HEK293 (cell line): ENCODE measurements at regions not wholly inside any gene's neighbourhood (a gene's known extent, or its start where the extent isn't known, plus 50 kb on each side); places are given as distances from the start of the nearest gene placed in this dataset.

Experiments used
- CTCF ChIP-seq: fragments of 450-650 bp; formaldehyde crosslinking; IDR thresholded peaks from 2 replicates; pipeline ENCODE4 v1.5.1; 2016; ENCODE audit warnings: missing biosample characterization, missing genetic modification characterization
- KLF17 ChIP-seq: fragments of 450-650 bp; formaldehyde crosslinking; IDR thresholded peaks from 2 replicates; pipeline ENCODE4 v1.5.1; 2016; ENCODE audit warnings: missing biosample characterization, missing genetic modification characterization
- REST ChIP-seq: fragments of 450-650 bp; formaldehyde crosslinking; IDR thresholded peaks from 2 replicates; pipeline ENCODE4 v1.5.1; 2016; ENCODE audit warnings: missing biosample characterization, missing genetic modification characterization
- TSHZ1 ChIP-seq: fragments of 450-650 bp; formaldehyde crosslinking; IDR thresholded peaks from 2 replicates; pipeline ENCODE4 v1.5.1; 2016; ENCODE audit warnings: missing biosample characterization, missing genetic modification characterization, borderline replicate concordance
- YY1 ChIP-seq: fragments of 450-650 bp; formaldehyde crosslinking; IDR thresholded peaks from 2 replicates; pipeline ENCODE4 v1.5.1; 2018; ENCODE audit warnings: missing biosample characterization, missing genetic modification characterization
- ZFP37 ChIP-seq: fragments of 450-650 bp; formaldehyde crosslinking; IDR thresholded peaks from 2 replicates; pipeline ENCODE4 v1.5.1; 2016; ENCODE audit warnings: missing biosample characterization, missing genetic modification characterization
- ZNF133 ChIP-seq: fragments of 450-650 bp; formaldehyde crosslinking; IDR thresholded peaks from 2 replicates; pipeline ENCODE4 v1.5.1; 2016; ENCODE audit warnings: missing biosample characterization, missing genetic modification characterization
- ZNF184 ChIP-seq: fragments of 450-650 bp; IDR thresholded peaks from 2 replicates; pipeline ENCODE4 v1.5.1; 2018; ENCODE audit warnings: missing biosample characterization, mild to moderate bottlenecking, missing genetic modification characterization
- ZNF248 ChIP-seq: fragments of 450-650 bp; formaldehyde crosslinking; IDR thresholded peaks from 2 replicates; pipeline ENCODE4 v1.5.1; 2017; ENCODE audit warnings: missing biosample characterization, missing genetic modification characterization
- ZNF302 ChIP-seq: fragments of 450-650 bp; formaldehyde crosslinking; IDR thresholded peaks from 2 replicates; pipeline ENCODE4 v1.5.1; 2016; ENCODE audit warnings: missing biosample characterization, missing genetic modification characterization, low read depth
- ZNF350 ChIP-seq: fragments of 450-650 bp; formaldehyde crosslinking; IDR thresholded peaks from 2 replicates; pipeline ENCODE4 v1.5.0; 2017; ENCODE audit warnings: missing biosample characterization, mild to moderate bottlenecking, missing genetic modification characterization
- ZNF596 ChIP-seq: fragments of 450-650 bp; IDR thresholded peaks from 2 replicates; pipeline ENCODE4 v1.5.0; 2018; ENCODE audit warnings: missing biosample characterization, mild to moderate bottlenecking, missing genetic modification characterization, moderate library complexity
- ZNF629 ChIP-seq: fragments of 450-650 bp; formaldehyde crosslinking; IDR thresholded peaks from 2 replicates; pipeline ENCODE4 v1.5.1; 2017; ENCODE audit warnings: missing biosample characterization, missing genetic modification characterization

GRCh38 chr2:181235011-181235410 is 222.2 kb upstream of the ITGA4 start:
- TF ChIP-seq CTCF (tag by site-specific recombination), result no peak
- no peak for TF ChIP-seq TSHZ1
- TF ChIP-seq YY1 (tag by site-specific recombination), result no peak
- TF ChIP-seq REST, result no peak
- TF ChIP-seq ZNF133 (tag by site-specific recombination), result no peak
- TF ChIP-seq ZNF184 (tag by site-specific recombination), result no peak
- TF ChIP-seq ZNF629 (tag by site-specific recombination), result no peak
- no peak for TF ChIP-seq ZNF350
- TF ChIP-seq ZNF248 (tag by site-specific recombination), result no peak
- TF ChIP-seq ZNF596, result no peak
- TF ChIP-seq KLF17 (tag by site-specific recombination), result no peak
- no peak for TF ChIP-seq ZFP37
- no peak for TF ChIP-seq ZNF302
